OCI-LY7 (cell line): ENCODE measurements at regions not wholly inside any gene's neighbourhood (a gene's known extent, or its start where the extent isn't known, plus 50 kb on each side); places are given as distances from the start of the nearest gene placed in this dataset.

Experiments used
- EZH2phosphoT487 ChIP-seq: fragments of 200-600 bp; sonication (generic); IDR thresholded peaks from 2 replicates; pipeline ENCODE4 v1.6.1; 2018; ENCODE audit warnings: low read depth, borderline replicate concordance, mild to moderate bottlenecking, mixed run types, antibody characterized with exemption, low read length, moderate library complexity, mixed read lengths
- TF ChIP-seq, protein P1 (sequence below): fragments of 200-600 bp; sonication (generic); conservative IDR thresholded peaks from 2 replicates; pipeline ENCODE4 v1.5.1; 2014; ENCODE audit warnings: mild to moderate bottlenecking, antibody characterized with exemption, low read length, moderate library complexity, mixed read lengths

DNA sequence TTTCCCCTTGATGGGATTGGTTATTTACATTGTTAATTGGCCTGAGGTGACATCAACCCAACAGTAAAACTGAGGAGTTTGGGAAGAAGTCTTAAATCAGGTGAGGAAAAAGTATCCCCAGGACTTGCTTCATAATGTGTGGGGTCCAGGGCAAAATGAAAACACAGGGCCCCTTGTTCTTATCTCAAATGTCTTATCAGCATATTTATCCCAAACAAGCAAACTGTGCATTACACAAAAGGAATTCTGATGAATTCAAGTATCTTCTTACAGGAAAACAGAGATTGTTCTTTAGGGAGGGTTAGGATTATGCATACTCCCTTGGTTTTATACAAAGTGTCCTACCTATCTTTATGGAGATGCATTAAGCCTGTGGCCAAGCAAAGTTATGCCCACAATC, 178.4 kb downstream of the SPTSSA start:
- TF ChIP-seq, protein P1, sequence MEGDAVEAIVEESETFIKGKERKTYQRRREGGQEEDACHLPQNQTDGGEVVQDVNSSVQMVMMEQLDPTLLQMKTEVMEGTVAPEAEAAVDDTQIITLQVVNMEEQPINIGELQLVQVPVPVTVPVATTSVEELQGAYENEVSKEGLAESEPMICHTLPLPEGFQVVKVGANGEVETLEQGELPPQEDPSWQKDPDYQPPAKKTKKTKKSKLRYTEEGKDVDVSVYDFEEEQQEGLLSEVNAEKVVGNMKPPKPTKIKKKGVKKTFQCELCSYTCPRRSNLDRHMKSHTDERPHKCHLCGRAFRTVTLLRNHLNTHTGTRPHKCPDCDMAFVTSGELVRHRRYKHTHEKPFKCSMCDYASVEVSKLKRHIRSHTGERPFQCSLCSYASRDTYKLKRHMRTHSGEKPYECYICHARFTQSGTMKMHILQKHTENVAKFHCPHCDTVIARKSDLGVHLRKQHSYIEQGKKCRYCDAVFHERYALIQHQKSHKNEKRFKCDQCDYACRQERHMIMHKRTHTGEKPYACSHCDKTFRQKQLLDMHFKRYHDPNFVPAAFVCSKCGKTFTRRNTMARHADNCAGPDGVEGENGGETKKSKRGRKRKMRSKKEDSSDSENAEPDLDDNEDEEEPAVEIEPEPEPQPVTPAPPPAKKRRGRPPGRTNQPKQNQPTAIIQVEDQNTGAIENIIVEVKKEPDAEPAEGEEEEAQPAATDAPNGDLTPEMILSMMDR: no peak
- TF ChIP-seq EZH2phosphoT487: no peak
